ENCODE measurements at regions not wholly inside any gene's neighbourhood (a gene's known extent, or its start where the extent isn't known, plus 50 kb on each side); places are given as distances from the start of the nearest gene placed in this dataset.

- TF ChIP-seq, protein P1, sequence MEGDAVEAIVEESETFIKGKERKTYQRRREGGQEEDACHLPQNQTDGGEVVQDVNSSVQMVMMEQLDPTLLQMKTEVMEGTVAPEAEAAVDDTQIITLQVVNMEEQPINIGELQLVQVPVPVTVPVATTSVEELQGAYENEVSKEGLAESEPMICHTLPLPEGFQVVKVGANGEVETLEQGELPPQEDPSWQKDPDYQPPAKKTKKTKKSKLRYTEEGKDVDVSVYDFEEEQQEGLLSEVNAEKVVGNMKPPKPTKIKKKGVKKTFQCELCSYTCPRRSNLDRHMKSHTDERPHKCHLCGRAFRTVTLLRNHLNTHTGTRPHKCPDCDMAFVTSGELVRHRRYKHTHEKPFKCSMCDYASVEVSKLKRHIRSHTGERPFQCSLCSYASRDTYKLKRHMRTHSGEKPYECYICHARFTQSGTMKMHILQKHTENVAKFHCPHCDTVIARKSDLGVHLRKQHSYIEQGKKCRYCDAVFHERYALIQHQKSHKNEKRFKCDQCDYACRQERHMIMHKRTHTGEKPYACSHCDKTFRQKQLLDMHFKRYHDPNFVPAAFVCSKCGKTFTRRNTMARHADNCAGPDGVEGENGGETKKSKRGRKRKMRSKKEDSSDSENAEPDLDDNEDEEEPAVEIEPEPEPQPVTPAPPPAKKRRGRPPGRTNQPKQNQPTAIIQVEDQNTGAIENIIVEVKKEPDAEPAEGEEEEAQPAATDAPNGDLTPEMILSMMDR (IDR thresholded peaks at IDR 0.05) = no peak
- no peak for TF ChIP-seq ZFX (IDR thresholded peaks at IDR 0.05; ENCODE audit: borderline replicate concordance)
Observed at GRCh38 chr1:187627516-187627915, 798.8 kb downstream of the PLA2G4A start.

All from 22Rv1 (cell line).